Stromal cell of bone marrow (primary cell): ENCODE measurements at regions not wholly inside any gene's neighbourhood (a gene's known extent, or its start where the extent isn't known, plus 50 kb on each side); places are given as distances from the start of the nearest gene placed in this dataset.

Experiments used
- DNase-seq: peaks from one replicate; pipeline ENCODE4 v3.0.0-alpha.2; 2012; ENCODE audit warnings: low read depth

- DNase-seq = no peak
These were observed 144.6 kb downstream of the TPH2 start for GRCh38 chr12:72082986-72083820.

- DNase-seq = no peak
These were observed 145.4 kb downstream of the TPH2 start for GRCh38 chr12:72084061-72084460.

- DNase-seq = no peak
These were observed 146.2 kb downstream of the TPH2 start for GRCh38 chr12:72084880-72085279.

GRCh38 chr12:72089678-72090077, 151.0 kb downstream of the TPH2 start:
- no peak for DNase-seq

- DNase-seq = no peak
These were observed 154.8 kb downstream of the TPH2 start for GRCh38 chr12:72093424-72093823.

GRCh38 chr12:72093930-72094329, 155.3 kb downstream of the TPH2 start:
- no peak for DNase-seq

- no peak for DNase-seq
These were observed 155.8 kb downstream of the TPH2 start for GRCh38 chr12:72094490-72094889.

GRCh38 chr12:72095025-72095424, 156.4 kb downstream of the TPH2 start:
- DNase-seq = no peak

GRCh38 chr12:72098622-72099021, 160.0 kb downstream of the TPH2 start:
- DNase-seq = peak; percentile 1

- DNase-seq = no peak
These were observed 162.2 kb downstream of the TPH2 start for GRCh38 chr12:72100854-72101253.

GRCh38 chr12:72102150-72102549, 163.5 kb downstream of the TPH2 start:
- DNase-seq = no peak

GRCh38 chr12:72105849-72106248, 166.3 kb upstream of the TRHDE start:
- no peak for DNase-seq

- no peak for DNase-seq
These were observed 161.1 kb upstream of the TRHDE start for GRCh38 chr12:72110937-72111650.

GRCh38 chr12:72111706-72112105, 160.5 kb upstream of the TRHDE start:
- no peak for DNase-seq

- DNase-seq = no peak
These were observed 138.6 kb upstream of the TRHDE start for GRCh38 chr12:72133497-72134055.

GRCh38 chr12:72134246-72135020, 137.7 kb upstream of the TRHDE start:
- no peak for DNase-seq

- no peak for DNase-seq
These were observed 137.2 kb upstream of the TRHDE start for GRCh38 chr12:72135021-72135301.

- DNase-seq = no peak
These were observed 135.4 kb upstream of the TRHDE start for GRCh38 chr12:72136792-72137191.

GRCh38 chr12:72139411-72139810, 132.8 kb upstream of the TRHDE start:
- DNase-seq = no peak

- DNase-seq = no peak
These were observed 130.8 kb upstream of the TRHDE start for GRCh38 chr12:72141381-72141780.

GRCh38 chr12:72144553-72144952, 127.6 kb upstream of the TRHDE start:
- no peak for DNase-seq

GRCh38 chr12:72146495-72146894, 125.7 kb upstream of the TRHDE start:
- no peak for DNase-seq

GRCh38 chr12:72148709-72149108, 123.5 kb upstream of the TRHDE start:
- DNase-seq = no peak
